ENCODE measurements at regions not wholly inside any gene's neighbourhood (a gene's known extent, or its start where the extent isn't known, plus 50 kb on each side); places are given as distances from the start of the nearest gene placed in this dataset.

DNA sequence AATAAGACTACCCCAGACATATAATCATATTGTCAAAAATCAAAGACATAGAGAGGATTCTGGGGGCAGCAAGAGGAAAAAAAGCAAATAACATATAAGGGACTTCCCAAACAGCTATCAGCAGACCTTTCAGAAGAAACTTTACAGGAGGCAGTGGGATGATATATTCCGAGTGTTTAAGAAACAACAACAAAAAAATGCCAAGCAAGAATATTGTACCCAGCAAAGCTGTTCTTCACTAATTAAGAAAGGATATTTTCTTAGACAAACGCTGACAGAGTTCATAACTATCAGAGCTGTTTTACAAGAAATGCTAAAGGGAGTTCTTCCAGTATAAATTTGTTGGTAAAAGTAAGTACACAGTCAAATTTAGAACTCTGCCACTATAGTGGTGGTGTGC lies 243.3 kb upstream of the AFDN start:
- DNase-seq (ENCODE audit: low read depth) = no peak

DNA sequence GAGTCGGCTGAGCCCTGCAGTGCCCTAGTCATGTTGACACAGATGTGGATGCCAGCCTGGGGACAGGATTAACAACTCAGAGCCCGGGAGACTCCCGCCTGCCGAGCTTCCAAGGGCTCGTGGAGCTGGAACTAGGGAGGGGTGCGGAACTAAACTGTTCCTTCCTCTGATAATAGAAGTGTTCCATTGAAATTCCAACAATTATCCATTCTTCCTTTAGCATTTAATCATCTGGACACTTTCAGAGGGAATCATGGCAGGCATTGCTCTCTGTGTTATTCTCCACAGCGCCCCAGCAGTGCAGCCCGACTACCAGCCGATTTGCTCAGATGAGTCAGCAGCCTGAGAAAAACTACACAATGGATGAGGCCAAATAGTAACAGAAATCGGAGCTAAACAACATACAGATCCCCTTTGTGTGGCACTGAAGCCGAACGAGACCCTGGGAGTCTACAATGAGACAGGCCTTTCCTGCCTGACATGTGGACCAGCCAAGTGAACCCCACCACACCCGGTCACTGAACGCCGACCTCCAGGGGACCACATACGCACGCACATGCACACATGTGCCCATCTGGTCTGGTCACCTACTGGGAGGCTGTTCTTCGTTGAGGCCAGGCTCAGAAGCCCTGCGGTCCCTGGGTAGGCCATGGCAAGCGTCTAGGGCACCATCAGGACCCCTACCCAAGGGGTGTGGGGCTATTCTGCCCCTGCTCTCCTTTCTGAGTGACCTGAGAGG lies 238.4 kb upstream of the AFDN start:
- no peak for DNase-seq (ENCODE audit: low read depth)

DNA sequence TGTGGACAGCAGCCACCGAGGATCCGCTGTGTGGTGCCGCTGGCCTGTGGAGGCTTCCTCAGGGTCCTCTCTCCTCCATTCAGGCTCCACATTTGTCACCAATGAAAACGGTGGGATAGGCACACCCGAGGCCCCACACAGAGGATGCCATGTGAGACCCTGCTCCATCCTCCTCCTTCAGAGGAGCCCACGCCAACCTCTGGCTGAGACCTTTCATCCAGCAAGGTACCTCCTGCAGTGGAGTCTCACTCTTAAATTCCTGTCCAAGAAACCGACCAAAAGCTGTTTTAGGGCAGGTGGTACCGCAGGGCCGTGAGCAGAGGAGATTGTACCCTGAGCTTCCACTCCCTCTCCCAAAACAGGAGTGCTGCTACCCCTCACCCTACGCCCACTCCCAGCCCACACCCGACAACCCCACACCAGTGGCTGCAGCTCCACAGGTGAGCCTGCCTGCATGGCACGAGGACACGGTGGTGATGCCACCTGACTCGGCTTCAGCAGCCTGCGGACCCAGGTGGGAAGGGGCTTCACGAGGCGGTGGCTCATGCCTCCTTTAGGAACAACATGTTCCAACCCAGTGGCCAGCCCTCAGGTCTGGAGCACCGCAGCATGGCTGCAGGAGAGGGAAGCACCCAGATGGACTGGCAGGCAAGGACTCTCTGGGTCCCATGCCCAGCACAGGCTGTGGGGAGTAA lies 237.6 kb upstream of the AFDN start:
- no peak for DNase-seq (ENCODE audit: low read depth)

DNA sequence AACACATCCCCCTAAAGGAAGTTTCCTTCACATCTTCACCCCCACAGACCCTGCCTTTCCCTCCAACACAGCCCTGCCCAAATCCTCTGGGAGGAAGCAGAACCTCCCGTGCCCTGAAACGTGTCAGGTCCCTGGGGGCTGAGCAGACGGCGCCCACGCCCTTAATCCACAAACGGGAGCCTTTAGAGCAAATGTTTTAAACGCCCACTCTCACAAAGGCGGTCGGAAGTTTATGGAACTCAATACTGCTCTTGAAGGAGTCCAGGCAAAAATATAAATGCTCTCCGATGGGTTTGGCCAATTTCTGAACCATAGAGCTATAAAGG lies 237.1 kb upstream of the AFDN start:
- no peak for DNase-seq (ENCODE audit: low read depth)

DNA sequence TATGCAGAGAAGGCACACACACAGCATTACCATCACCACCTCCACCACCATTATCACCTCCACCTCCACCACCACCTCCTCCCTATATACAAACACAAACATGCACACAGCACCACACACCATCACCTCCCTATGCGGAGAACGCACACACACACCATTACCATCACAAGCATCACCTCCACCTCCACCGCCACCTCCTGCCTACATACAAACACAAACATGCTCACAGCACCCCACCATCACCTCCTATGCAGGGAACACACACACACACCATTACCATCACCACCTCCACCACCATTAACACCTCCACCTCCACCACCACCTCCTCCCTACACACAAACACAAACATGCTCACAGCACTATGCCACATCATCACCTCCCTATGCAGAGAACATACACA lies 236.5 kb upstream of the AFDN start:
- DNase-seq (ENCODE audit: low read depth) = no peak

Measured in fibroblast of gingiva (primary cell).